LNCaP clone FGC (cell line): ENCODE measurements at regions not wholly inside any gene's neighbourhood (a gene's known extent, or its start where the extent isn't known, plus 50 kb on each side); places are given as distances from the start of the nearest gene placed in this dataset.
"Not testable (repeated sequence)": the region's sequence is repeated elsewhere in the genome, so short reads cannot be mapped to it uniquely, and the experiment has no call there.

Experiments used
- DNase-seq: peaks from one replicate; pipeline ENCODE4 v3.0.0-alpha.2; 2011; ENCODE audit warnings: low read depth
- H3K4me3 ChIP-seq: 2 replicates; pipeline ENCODE4 v1.5.1; 2011; ENCODE audit warnings: mild to moderate bottlenecking, low read depth, low read length, control low read depth
- CTCF ChIP-seq: IDR thresholded peaks from 2 replicates; pipeline ENCODE4 v1.5.1; 2012; ENCODE audit warnings: mild to moderate bottlenecking; ENCODE audit not compliant: control insufficient read depth, insufficient read depth; ENCODE audit errors: extremely low read depth

- no peak for DNase-seq
- TF ChIP-seq CTCF, result no peak
- H3K4me3 ChIP-seq, result no peak overlapping the region
Observed at GRCh38 chr2:240383871-240384700, 51.4 kb upstream of the GPC1 start.

- no peak for DNase-seq
- TF ChIP-seq CTCF, result no peak
Observed at GRCh38 chr2:240384711-240385450, 50.6 kb upstream of the GPC1 start.

GRCh38 chr2:240385451-240386161 is 49.9 kb upstream of the GPC1 start:
- DNase-seq, H3K4me3 ChIP-seq: not testable (repeated sequence)

More at GRCh38 chr2:240384711-240385450, 50.6 kb upstream of the GPC1 start:
- H3K4me3 ChIP-seq, result no peak overlapping the region
